HG03469 (cell line): ENCODE measurements at regions not wholly inside any gene's neighbourhood (a gene's known extent, or its start where the extent isn't known, plus 50 kb on each side); places are given as distances from the start of the nearest gene placed in this dataset.

Source experiments
- ATAC-seq: cut with Tn5 transposase; IDR thresholded peaks from one replicate; pipeline ENCODE4 v1.9.1; 2021; ENCODE audit warnings: mild to moderate bottlenecking, moderate library complexity, moderate number of reproducible peaks; ENCODE audit not compliant: unreplicated experiment

DNA sequence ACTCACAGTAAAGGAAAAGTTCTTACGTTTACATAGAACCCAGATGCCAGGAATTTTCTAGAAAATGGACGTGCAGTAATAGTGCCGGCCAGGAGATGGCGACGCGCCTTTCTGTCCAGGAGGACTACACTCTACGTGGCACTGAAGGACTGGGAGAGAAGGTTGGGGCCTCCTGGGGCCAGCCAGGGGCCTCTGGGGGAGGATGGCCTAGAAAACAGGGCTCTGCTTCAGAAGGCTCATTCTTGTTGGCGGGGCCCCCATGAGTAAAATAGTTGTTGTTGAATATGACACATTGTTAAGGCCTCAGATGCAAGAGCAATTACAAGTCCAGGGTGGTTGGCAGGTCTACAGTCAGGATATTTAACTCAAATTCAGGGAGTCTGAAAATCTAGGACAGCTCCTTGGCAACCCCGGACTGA lies 120.1 kb upstream of the MAX start:
- ATAC-seq: no peak

- no peak for ATAC-seq
These were observed 121.3 kb upstream of the MAX start for GRCh38 chr14:65223636-65224035.

GRCh38 chr14:65224799-65225198 lies 122.5 kb upstream of the MAX start:
- ATAC-seq: no peak

- no peak for ATAC-seq
These were observed 123.2 kb upstream of the MAX start for GRCh38 chr14:65225299-65226159.

DNA sequence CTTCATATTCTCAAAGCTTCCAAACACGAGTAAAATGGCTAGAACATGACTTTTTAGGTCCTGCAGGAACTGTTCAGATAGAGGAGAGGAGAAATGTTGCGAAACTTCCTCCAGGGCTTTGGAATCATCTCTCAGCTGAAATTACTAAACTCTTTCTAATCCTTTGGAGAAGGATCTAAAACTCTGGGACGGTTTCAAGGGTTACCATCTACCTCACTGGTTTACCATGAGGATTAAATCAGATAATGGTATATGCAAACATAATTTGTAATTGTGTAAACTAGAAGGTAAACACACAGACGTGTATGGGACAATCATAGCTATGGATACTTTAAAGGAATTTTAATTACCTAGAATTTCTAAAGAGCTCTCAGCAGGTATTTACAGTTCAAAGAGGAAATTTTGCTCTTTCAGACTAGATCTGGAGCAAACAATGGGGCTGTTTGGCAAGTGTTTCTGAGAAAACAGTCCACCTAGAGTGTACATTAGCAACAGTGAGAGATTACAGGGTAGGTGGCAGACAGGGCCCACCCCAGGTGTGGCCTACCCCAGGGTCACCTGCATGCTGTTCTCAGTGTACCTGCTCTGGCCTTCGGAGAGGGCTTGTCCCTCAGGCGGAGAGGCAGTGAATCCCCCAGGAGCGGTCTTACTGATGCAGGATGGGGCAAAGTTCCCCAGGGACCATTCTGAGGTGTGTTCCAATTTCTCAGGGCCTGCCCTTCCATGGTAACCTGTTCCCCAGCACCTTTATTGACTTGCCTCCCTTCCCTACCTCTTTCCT lies 124.7 kb upstream of the MAX start:
- ATAC-seq: no peak

- ATAC-seq: peak; percentile 73
These were observed 126.1 kb upstream of the MAX start for GRCh38 chr14:65228436-65228835.

- ATAC-seq: no peak
These were observed 126.8 kb upstream of the MAX start for GRCh38 chr14:65228956-65229747.

GRCh38 chr14:65229748-65230728 lies 127.7 kb upstream of the MAX start:
- no peak for ATAC-seq

- no peak for ATAC-seq
These were observed 129.1 kb upstream of the MAX start for GRCh38 chr14:65231286-65231980.

DNA sequence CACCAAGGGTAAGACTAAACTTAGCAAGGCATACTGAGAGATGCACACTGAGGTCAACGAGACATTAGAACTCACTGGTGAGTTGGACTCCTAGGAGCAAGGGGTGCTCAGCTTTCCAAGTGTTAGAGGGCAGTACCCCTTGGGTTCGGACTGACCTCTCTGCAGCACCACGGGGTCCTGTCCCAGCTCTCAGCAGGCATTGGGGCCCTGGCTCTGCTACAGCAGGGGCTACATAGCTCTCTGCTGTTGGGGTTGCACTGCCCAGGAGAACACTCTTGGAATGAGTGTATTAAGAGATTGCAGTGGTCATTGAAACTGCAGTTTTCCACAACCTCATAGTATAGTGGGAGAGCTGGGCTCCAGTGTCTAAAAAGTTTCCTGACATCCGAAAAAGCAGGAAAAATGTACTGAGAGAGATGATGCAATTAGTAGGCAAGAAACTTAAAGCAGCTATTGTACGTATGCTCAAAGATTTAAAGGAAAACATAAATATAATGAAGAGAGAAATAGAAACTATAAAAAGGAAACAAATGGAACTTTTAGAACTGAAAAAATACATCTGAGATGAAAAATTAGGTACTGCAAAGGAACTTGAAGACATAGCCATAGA lies 132.5 kb upstream of the MAX start:
- ATAC-seq: no peak

GRCh38 chr14:65237023-65237814 lies 134.9 kb upstream of the MAX start:
- no peak for ATAC-seq

- ATAC-seq: no peak
These were observed 135.6 kb upstream of the MAX start for GRCh38 chr14:65237941-65238340.

- ATAC-seq: no peak
These were observed 136.1 kb upstream of the MAX start for GRCh38 chr14:65238456-65238855.

GRCh38 chr14:65239143-65239937 lies 137.0 kb upstream of the MAX start:
- no peak for ATAC-seq

GRCh38 chr14:65239938-65240296 lies 137.6 kb upstream of the MAX start:
- ATAC-seq: no peak

DNA sequence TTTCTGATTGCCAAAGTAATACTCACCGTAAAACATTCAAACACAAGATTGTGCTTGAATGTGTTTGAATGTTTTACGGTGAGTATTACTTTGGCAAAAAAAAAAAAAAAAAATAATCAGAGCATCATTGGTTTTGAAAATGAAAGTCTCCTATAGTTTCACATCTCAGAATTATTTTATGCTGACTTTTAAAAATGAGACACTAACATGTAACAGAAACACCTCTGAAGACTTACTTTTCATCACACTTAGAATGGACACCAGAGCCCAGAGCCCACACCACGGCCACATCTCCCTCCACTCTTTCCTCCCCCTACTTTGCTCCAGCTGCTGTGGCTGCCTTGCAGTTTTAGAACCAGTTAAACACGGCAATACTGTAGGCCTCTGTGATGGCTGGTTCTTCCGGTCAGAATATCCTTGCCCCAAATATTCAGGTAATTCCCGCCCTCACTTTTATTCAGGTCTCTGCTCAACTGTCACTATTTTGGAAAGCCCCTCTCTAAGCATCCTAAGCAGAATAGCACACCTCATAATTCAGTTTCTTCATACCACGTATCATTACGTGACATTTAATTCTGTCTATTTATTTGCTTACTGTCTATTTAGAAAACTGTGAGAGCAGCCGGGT lies 138.9 kb upstream of the MAX start:
- ATAC-seq: no peak

- no peak for ATAC-seq
These were observed 140.4 kb upstream of the MAX start for GRCh38 chr14:65242732-65243134.
